HepG2 (cell line): ENCODE measurements at regions not wholly inside any gene's neighbourhood (a gene's known extent, or its start where the extent isn't known, plus 50 kb on each side); places are given as distances from the start of the nearest gene placed in this dataset.

Experiments
- ARNTL ChIP-seq: sonication (generic); formaldehyde crosslinking; IDR thresholded peaks from 2 replicates; pipeline ENCODE4 v1.4.0; 2020; ENCODE audit warnings: mild to moderate bottlenecking, missing genetic modification reagents
- ATF7 ChIP-seq, 2 experiments: fragments of 450-650 bp in 1 of 2; sonication (generic) in 1 of 2; formaldehyde crosslinking in 1 of 2; IDR thresholded peaks; 2 replicates each; pipeline versions ENCODE4 v1.4.0 to v1.6.1; 2016 to 2020; ENCODE audit warnings: antibody characterized with exemption in 1 of 2, mild to moderate bottlenecking in 1 of 2, missing genetic modification reagents in 1 of 2
- CBX5 ChIP-seq: sonication (generic); formaldehyde crosslinking; IDR thresholded peaks from 2 replicates; pipeline ENCODE4 v1.4.0; 2020; ENCODE audit warnings: missing genetic modification reagents, borderline replicate concordance
- CREB3 ChIP-seq: sonication (generic); formaldehyde crosslinking; IDR thresholded peaks from 2 replicates; pipeline ENCODE4 v1.5.0; 2020; ENCODE audit warnings: missing genetic modification reagents
- ESRRA ChIP-seq: sonication (generic); formaldehyde crosslinking; IDR thresholded peaks from 2 replicates; pipeline ENCODE4 v1.5.1; 2020; ENCODE audit warnings: mild to moderate bottlenecking, low read depth, missing genetic modification reagents
- ISL2 ChIP-seq: sonication (generic); formaldehyde crosslinking; IDR thresholded peaks from 2 replicates; pipeline ENCODE4 v1.5.0; 2020; ENCODE audit warnings: missing genetic modification reagents
- KDM5A ChIP-seq: fragments of 200-600 bp; sonication (generic); IDR thresholded peaks from 2 replicates; pipeline ENCODE4 v1.7.0; 2018; ENCODE audit warnings: antibody characterized with exemption, mild to moderate bottlenecking, low read length, borderline replicate concordance
- MBNL3 ChIP-seq: fragments of 250-450 bp; sonication (Bioruptor Pico); conservative IDR thresholded peaks from 2 replicates; pipeline ENCODE4 v1.8.0; 2022; ENCODE audit warnings: mild to moderate bottlenecking, inconsistent platforms
- MIER3 ChIP-seq: IDR thresholded peaks from 2 replicates; pipeline ENCODE4 v1.6.1; 2016; ENCODE audit warnings: missing compliant biosample characterization, borderline replicate concordance
- MYNN ChIP-seq: sonication (generic); formaldehyde crosslinking; IDR thresholded peaks from 2 replicates; pipeline ENCODE4 v1.4.0; 2020; ENCODE audit warnings: mild to moderate bottlenecking, low read depth, missing genetic modification reagents
- NFYC ChIP-seq: IDR thresholded peaks from 2 replicates; pipeline ENCODE4 v1.6.1; 2016; ENCODE audit warnings: missing genetic modification reagents, missing compliant biosample characterization
- PAWR ChIP-seq: sonication (generic); formaldehyde crosslinking; IDR thresholded peaks from 2 replicates; pipeline ENCODE4 v1.4.0; 2020; ENCODE audit warnings: missing genetic modification reagents, mild to moderate bottlenecking, borderline replicate concordance
- PRMT3 ChIP-seq: sonication (generic); formaldehyde crosslinking; IDR thresholded peaks from 2 replicates; pipeline ENCODE4 v1.8.1; 2022; ENCODE audit warnings: low read depth, mild to moderate bottlenecking, moderate library complexity, missing genetic modification reagents, borderline replicate concordance
- STAG1 ChIP-seq: sonication (generic); formaldehyde crosslinking; IDR thresholded peaks from 2 replicates; pipeline ENCODE4 v1.4.0; 2020; ENCODE audit warnings: missing genetic modification reagents
- USF2 ChIP-seq, 2 experiments: sonication (generic) in 1 of 2; formaldehyde crosslinking in 1 of 2; IDR thresholded peaks; 2 replicates each; pipeline versions ENCODE4 v1.5.1 to v1.6.1; 2011 to 2020; ENCODE audit warnings: borderline replicate concordance in 1 of 2, low read depth in 1 of 2, low read length in 1 of 2, mild to moderate bottlenecking in 1 of 2, missing genetic modification reagents in 1 of 2, moderate library complexity in 1 of 2
- YEATS4 ChIP-seq: sonication (generic); formaldehyde crosslinking; IDR thresholded peaks from 2 replicates; pipeline ENCODE4 v1.4.0; 2020; ENCODE audit warnings: missing genetic modification reagents, borderline replicate concordance
- ZNF558 ChIP-seq: sonication (generic); formaldehyde crosslinking; IDR thresholded peaks from 2 replicates; pipeline ENCODE4 v1.9.0; 2022; ENCODE audit warnings: mild to moderate bottlenecking, missing genetic modification reagents, borderline replicate concordance
- ZNF652 ChIP-seq: IDR thresholded peaks from 2 replicates; pipeline ENCODE4 v1.6.1; 2016; ENCODE audit warnings: low read depth, borderline replicate concordance
- ZSCAN20 ChIP-seq: sonication (generic); formaldehyde crosslinking; IDR thresholded peaks from 2 replicates; pipeline ENCODE4 v1.4.0; 2020; ENCODE audit warnings: missing genetic modification reagents, mild to moderate bottlenecking, borderline replicate concordance
- TF ChIP-seq, protein P1 (sequence below): sonication (generic); formaldehyde crosslinking; IDR thresholded peaks from 2 replicates; pipeline ENCODE4 v1.4.0; 2020; ENCODE audit warnings: missing genetic modification reagents, mild to moderate bottlenecking, borderline replicate concordance
- TF ChIP-seq, protein P2 (sequence below): sonication (generic); formaldehyde crosslinking; IDR thresholded peaks from 2 replicates; pipeline ENCODE4 v1.5.0; 2020; ENCODE audit warnings: mild to moderate bottlenecking, missing genetic modification reagents

DNA sequence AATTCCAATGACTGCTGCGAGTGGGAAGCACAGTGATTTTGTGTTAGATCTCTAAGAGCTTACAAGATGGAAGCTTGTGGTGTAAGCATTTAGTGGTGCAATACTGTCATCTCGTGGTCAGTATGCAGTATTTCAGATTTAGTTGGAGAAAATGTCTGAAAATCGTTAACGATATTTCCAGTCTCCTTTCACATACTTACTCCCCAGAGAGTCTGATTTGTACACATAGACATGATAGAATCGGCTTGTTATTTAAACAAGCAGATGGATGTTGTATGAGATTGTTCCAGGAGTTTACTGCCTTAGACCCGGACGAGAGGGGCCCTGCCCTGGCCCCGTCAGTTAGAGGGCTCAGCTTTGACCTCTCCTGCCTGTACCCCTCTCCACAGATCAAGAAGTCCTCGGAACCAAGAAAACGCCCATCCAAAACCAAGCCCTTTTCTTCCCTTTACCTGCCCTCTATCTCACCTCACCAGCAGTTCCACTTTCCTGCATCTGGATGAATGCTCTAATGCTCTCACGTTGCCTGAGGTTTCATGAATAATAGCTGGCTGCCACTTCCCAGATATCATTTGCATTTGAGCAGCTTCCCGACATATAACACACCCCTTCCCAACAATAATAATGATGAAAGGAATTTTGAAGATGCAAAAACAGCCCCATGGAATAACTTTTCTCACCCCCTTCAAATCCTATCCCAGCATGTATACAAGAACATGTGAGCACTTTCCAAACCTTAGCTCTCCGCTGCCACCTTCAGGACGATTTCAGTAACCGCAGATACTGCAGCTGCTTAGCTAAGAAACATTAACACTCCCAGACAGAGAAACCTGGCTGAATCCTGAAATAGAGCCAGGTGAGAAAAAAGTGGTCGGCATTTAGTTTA, 247.3 kb downstream of the LTN1 start (continued):
- TF ChIP-seq, protein P1, sequence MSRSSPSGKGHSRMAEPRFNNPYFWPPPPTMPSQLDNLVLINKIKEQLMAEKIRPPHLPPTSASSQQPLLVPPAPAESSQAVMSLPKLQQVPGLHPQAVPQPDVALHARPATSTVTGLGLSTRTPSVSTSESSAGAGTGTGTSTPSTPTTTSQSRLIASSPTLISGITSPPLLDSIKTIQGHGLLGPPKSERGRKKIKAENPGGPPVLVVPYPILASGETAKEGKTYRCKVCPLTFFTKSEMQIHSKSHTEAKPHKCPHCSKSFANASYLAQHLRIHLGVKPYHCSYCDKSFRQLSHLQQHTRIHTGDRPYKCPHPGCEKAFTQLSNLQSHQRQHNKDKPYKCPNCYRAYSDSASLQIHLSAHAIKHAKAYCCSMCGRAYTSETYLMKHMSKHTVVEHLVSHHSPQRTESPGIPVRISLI (CRISPR knock-in tag) = no peak
- TF ChIP-seq NFYC (CRISPR knock-in tag) (no peak), MIER3 (CRISPR knock-in tag) (no peak), ARNTL (no peak), PAWR (no peak), KDM5A (peak; percentile 75; the same call in 1 of the 2 replicates), ZNF652 (CRISPR knock-in tag) (no peak), ZSCAN20 (CRISPR knock-in tag) (no peak), USF2 (IDR thresholded peaks at IDR 0.05; ENCODE audit: low read depth, low read length) (no peak), USF2 (CRISPR knock-in tag; IDR thresholded peaks at IDR 0.05; ENCODE audit: borderline replicate concordance) (no peak), ZNF558 (CRISPR knock-in tag) (no peak), ESRRA (no peak), MYNN (no peak), CREB3 (CRISPR knock-in tag) (no peak), PRMT3 (CRISPR knock-in tag) (no peak), ATF7 (IDR thresholded peaks at IDR 0.05) (no peak), ATF7 (CRISPR knock-in tag; IDR thresholded peaks at IDR 0.05) (no peak), CBX5 (CRISPR knock-in tag) (no peak), MBNL3 (CRISPR knock-in tag) (no peak), ISL2 (no peak), YEATS4 (CRISPR knock-in tag) (0 out of 2 replicates have a peak, but pooled peaks have one; percentile 33), STAG1 (CRISPR knock-in tag) (peak; percentile 95)
- TF ChIP-seq, protein P2, sequence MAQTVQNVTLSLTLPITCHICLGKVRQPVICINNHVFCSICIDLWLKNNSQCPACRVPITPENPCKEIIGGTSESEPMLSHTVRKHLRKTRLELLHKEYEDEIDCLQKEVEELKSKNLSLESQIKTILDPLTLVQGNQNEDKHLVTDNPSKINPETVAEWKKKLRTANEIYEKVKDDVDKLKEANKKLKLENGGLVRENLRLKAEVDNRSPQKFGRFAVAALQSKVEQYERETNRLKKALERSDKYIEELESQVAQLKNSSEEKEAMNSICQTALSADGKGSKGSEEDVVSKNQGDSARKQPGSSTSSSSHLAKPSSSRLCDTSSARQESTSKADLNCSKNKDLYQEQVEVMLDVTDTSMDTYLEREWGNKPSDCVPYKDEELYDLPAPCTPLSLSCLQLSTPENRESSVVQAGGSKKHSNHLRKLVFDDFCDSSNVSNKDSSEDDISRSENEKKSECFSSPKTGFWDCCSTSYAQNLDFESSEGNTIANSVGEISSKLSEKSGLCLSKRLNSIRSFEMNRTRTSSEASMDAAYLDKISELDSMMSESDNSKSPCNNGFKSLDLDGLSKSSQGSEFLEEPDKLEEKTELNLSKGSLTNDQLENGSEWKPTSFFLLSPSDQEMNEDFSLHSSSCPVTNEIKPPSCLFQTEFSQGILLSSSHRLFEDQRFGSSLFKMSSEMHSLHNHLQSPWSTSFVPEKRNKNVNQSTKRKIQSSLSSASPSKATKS (CRISPR knock-in tag) = no peak
